ENCODE measurements at regions not wholly inside any gene's neighbourhood (a gene's known extent, or its start where the extent isn't known, plus 50 kb on each side); places are given as distances from the start of the nearest gene placed in this dataset.
A peak's percentile ranks its signal among the peaks of the same experiment; 100 is the strongest.

GRCh38 chr12:67424784-67425183, 155.6 kb downstream of the CAND1 start:
- Histone ChIP-seq H3K36me3 (no peaks in the 10 kb centered on the region), H3K27me3 (no peaks in the 10 kb centered on the region), H3K4me1 (ENCODE audit: low read depth) (peaks cover 7% of the 10 kb centered on the region), H3K9me3 (ENCODE audit: low read depth) (no peaks in the 10 kb centered on the region), H3K4me3 (no peak overlapping the region), H3K27ac (no peak overlapping the region)
- TF ChIP-seq CTCF (IDR thresholded peaks at IDR 0.05; ENCODE audit: low read depth, low read length): no peak
- no peak for DNase-seq (ENCODE audit: low read depth in 1 of 2, low spot score in 1 of 2)

GRCh38 chr12:67425394-67425793, 156.2 kb downstream of the CAND1 start:
- no peak overlapping the region for H3K27ac ChIP-seq
- H3K9me3 ChIP-seq (ENCODE audit: low read depth): no peaks in the 10 kb centered on the region
- DNase-seq (ENCODE audit: low read depth in 1 of 2, low spot score in 1 of 2): no peak
- H3K4me1 ChIP-seq (ENCODE audit: low read depth): peaks cover 7% of the 10 kb centered on the region
- no peaks in the 10 kb centered on the region for H3K27me3 ChIP-seq
- no peak for TF ChIP-seq CTCF (IDR thresholded peaks at IDR 0.05; ENCODE audit: low read depth, low read length)
- H3K36me3 ChIP-seq: no peaks in the 10 kb centered on the region
- H3K4me3 ChIP-seq: no peak overlapping the region

- H3K9me3 ChIP-seq (ENCODE audit: low read depth): no peaks in the 10 kb centered on the region
- peak overlapping the region; percentile 16 for H3K27ac ChIP-seq
- peak; percentile 68 to 82 for DNase-seq (ENCODE audit: low read depth in 1 of 2, low spot score in 1 of 2)
- no peak for TF ChIP-seq CTCF (IDR thresholded peaks at IDR 0.05; ENCODE audit: low read depth, low read length)
- no peak overlapping the region for H3K4me3 ChIP-seq
- no peaks in the 10 kb centered on the region for H3K27me3 ChIP-seq
- H3K36me3 ChIP-seq: no peaks in the 10 kb centered on the region
- peaks cover 7% of the 10 kb centered on the region for H3K4me1 ChIP-seq (ENCODE audit: low read depth)
These were observed 156.9 kb downstream of the CAND1 start for GRCh38 chr12:67426067-67426466.

- Histone ChIP-seq H3K36me3 (no peaks in the 10 kb centered on the region), H3K4me1 (ENCODE audit: low read depth) (peaks cover 7% of the 10 kb centered on the region), H3K9me3 (ENCODE audit: low read depth) (no peaks in the 10 kb centered on the region), H3K27me3 (no peaks in the 10 kb centered on the region), H3K4me3 (no peak overlapping the region), H3K27ac (no peak overlapping the region)
- no peak for TF ChIP-seq CTCF (IDR thresholded peaks at IDR 0.05; ENCODE audit: low read depth, low read length)
- DNase-seq (ENCODE audit: low read depth in 1 of 2, low spot score in 1 of 2): no peak
These were observed 158.2 kb downstream of the CAND1 start for GRCh38 chr12:67427336-67427735.

- no peak for DNase-seq (ENCODE audit: low read depth in 1 of 2, low spot score in 1 of 2)
- no peak for TF ChIP-seq CTCF (IDR thresholded peaks at IDR 0.05; ENCODE audit: low read depth, low read length)
- Histone ChIP-seq H3K36me3 (no peaks in the 10 kb centered on the region), H3K4me3 (no peak overlapping the region), H3K4me1 (ENCODE audit: low read depth) (peaks cover 7% of the 10 kb centered on the region), H3K9me3 (ENCODE audit: low read depth) (no peaks in the 10 kb centered on the region), H3K27ac (no peak overlapping the region), H3K27me3 (no peaks in the 10 kb centered on the region)
These were observed 159.3 kb downstream of the CAND1 start for GRCh38 chr12:67428431-67428830.

Data from cardiac muscle cell (in vitro differentiated cells and primary cell).